ENCODE measurements at regions not wholly inside any gene's neighbourhood (a gene's known extent, or its start where the extent isn't known, plus 50 kb on each side); places are given as distances from the start of the nearest gene placed in this dataset.

- Histone ChIP-seq H3K27me3 (ENCODE audit: insufficient read depth, low read length, poor library complexity, severe bottlenecking) (no peaks in the 10 kb centered on the region), H3K79me2 (ENCODE audit: insufficient read depth, low read length) (no peaks in the 10 kb centered on the region), H3K9me2 (replicated peaks; ENCODE audit: low read depth, low read length) (peaks cover 5% of the 10 kb centered on the region; the same call in 1 of the 2 replicates), H3K4me3 (ENCODE audit: low read length, poor library complexity, severe bottlenecking) (no peak overlapping the region), H3K36me3 (ENCODE audit: insufficient read depth, low read length) (no peaks in the 10 kb centered on the region), H3K9me3 (ENCODE audit: insufficient read depth, low read depth, low read length) (no peaks in the 10 kb centered on the region), H2AFZ (ENCODE audit: low read length) (no peak overlapping the region), H3K4me2 (ENCODE audit: low read depth, low read length, poor library complexity, severe bottlenecking) (no peak overlapping the region), H3F3A (ENCODE audit: low read depth) (no peaks in the 10 kb centered on the region), H4K20me1 (ENCODE audit: insufficient read depth, low read length, poor library complexity, severe bottlenecking) (no peaks in the 10 kb centered on the region), H3K4me1 (ENCODE audit: insufficient read depth, low read length, poor library complexity, severe bottlenecking) (no peaks in the 10 kb centered on the region), H3K9ac (ENCODE audit: low read depth, low read length, poor library complexity, severe bottlenecking) (no peak overlapping the region)
- no peak for TF ChIP-seq EZH2phosphoT487 (IDR thresholded peaks at IDR 0.05; ENCODE audit: borderline replicate concordance)
- TF ChIP-seq, protein P1, sequence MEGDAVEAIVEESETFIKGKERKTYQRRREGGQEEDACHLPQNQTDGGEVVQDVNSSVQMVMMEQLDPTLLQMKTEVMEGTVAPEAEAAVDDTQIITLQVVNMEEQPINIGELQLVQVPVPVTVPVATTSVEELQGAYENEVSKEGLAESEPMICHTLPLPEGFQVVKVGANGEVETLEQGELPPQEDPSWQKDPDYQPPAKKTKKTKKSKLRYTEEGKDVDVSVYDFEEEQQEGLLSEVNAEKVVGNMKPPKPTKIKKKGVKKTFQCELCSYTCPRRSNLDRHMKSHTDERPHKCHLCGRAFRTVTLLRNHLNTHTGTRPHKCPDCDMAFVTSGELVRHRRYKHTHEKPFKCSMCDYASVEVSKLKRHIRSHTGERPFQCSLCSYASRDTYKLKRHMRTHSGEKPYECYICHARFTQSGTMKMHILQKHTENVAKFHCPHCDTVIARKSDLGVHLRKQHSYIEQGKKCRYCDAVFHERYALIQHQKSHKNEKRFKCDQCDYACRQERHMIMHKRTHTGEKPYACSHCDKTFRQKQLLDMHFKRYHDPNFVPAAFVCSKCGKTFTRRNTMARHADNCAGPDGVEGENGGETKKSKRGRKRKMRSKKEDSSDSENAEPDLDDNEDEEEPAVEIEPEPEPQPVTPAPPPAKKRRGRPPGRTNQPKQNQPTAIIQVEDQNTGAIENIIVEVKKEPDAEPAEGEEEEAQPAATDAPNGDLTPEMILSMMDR (conservative IDR thresholded peaks at IDR 0.05; ENCODE audit: low read length) = no peak
These were observed 112.0 kb downstream of the TMX1 start for GRCh38 chr14:51351997-51352396.

- Histone ChIP-seq H4K20me1 (ENCODE audit: insufficient read depth, low read length, poor library complexity, severe bottlenecking) (no peaks in the 10 kb centered on the region), H3K9me2 (replicated peaks; ENCODE audit: low read depth, low read length) (peaks cover 5% of the 10 kb centered on the region; the same call in 1 of the 2 replicates), H3K9ac (ENCODE audit: low read depth, low read length, poor library complexity, severe bottlenecking) (no peak overlapping the region), H3K9me3 (ENCODE audit: insufficient read depth, low read depth, low read length) (no peaks in the 10 kb centered on the region), H3K27me3 (ENCODE audit: insufficient read depth, low read length, poor library complexity, severe bottlenecking) (no peaks in the 10 kb centered on the region), H3K79me2 (ENCODE audit: insufficient read depth, low read length) (no peaks in the 10 kb centered on the region), H3K36me3 (ENCODE audit: insufficient read depth, low read length) (no peaks in the 10 kb centered on the region), H3K4me2 (ENCODE audit: low read depth, low read length, poor library complexity, severe bottlenecking) (no peak overlapping the region), H3K4me1 (ENCODE audit: insufficient read depth, low read length, poor library complexity, severe bottlenecking) (no peaks in the 10 kb centered on the region), H3F3A (ENCODE audit: low read depth) (no peaks in the 10 kb centered on the region), H2AFZ (ENCODE audit: low read length) (no peak overlapping the region), H3K4me3 (ENCODE audit: low read length, poor library complexity, severe bottlenecking) (no peak overlapping the region)
- TF ChIP-seq, protein P1 (conservative IDR thresholded peaks at IDR 0.05; ENCODE audit: low read length) = no peak
- TF ChIP-seq EZH2phosphoT487 (IDR thresholded peaks at IDR 0.05; ENCODE audit: borderline replicate concordance) = no peak
These were observed 113.9 kb downstream of the TMX1 start for GRCh38 chr14:51353901-51354300.

GRCh38 chr14:51354846-51355245 lies 114.8 kb downstream of the TMX1 start:
- H3K9me3 ChIP-seq (ENCODE audit: insufficient read depth, low read depth, low read length) = no peaks in the 10 kb centered on the region
- no peaks in the 10 kb centered on the region for H3K4me1 ChIP-seq (ENCODE audit: insufficient read depth, low read length, poor library complexity, severe bottlenecking)
- TF ChIP-seq EZH2phosphoT487 (IDR thresholded peaks at IDR 0.05; ENCODE audit: borderline replicate concordance) = no peak
- TF ChIP-seq, protein P1 (conservative IDR thresholded peaks at IDR 0.05; ENCODE audit: low read length) = no peak
- H3K79me2 ChIP-seq (ENCODE audit: insufficient read depth, low read length) = no peaks in the 10 kb centered on the region
- H3K9ac ChIP-seq (ENCODE audit: low read depth, low read length, poor library complexity, severe bottlenecking) = no peak overlapping the region
- no peaks in the 10 kb centered on the region for H3K27me3 ChIP-seq (ENCODE audit: insufficient read depth, low read length, poor library complexity, severe bottlenecking)
- no peak overlapping the region for H3K4me2 ChIP-seq (ENCODE audit: low read depth, low read length, poor library complexity, severe bottlenecking)
- H2AFZ ChIP-seq (ENCODE audit: low read length) = no peak overlapping the region
- no peak overlapping the region for H3K4me3 ChIP-seq (ENCODE audit: low read length, poor library complexity, severe bottlenecking)
- no peaks in the 10 kb centered on the region for H4K20me1 ChIP-seq (ENCODE audit: insufficient read depth, low read length, poor library complexity, severe bottlenecking)
- no peaks in the 10 kb centered on the region for H3F3A ChIP-seq (ENCODE audit: low read depth)
- H3K36me3 ChIP-seq (ENCODE audit: insufficient read depth, low read length) = no peaks in the 10 kb centered on the region
- 0 out of 2 replicates have a peak, but pooled peaks cover under 1% of the 10 kb centered on the region for H3K9me2 ChIP-seq (replicated peaks; ENCODE audit: low read depth, low read length)
